Lung (tissue), 11 donors: ENCODE measurements at regions not wholly inside any gene's neighbourhood (a gene's known extent, or its start where the extent isn't known, plus 50 kb on each side); places are given as distances from the start of the nearest gene placed in this dataset.

Source experiments
- ATAC-seq: fragments of 200-7000 bp; cut with Tn5 transposase; one replicate; pipeline ENCODE4 v1.9.1; 2020; ENCODE audit warnings: moderate number of reproducible peaks; ENCODE audit not compliant: insufficient read depth, low FRiP score
- DNase-seq, 3 donors: peaks; one replicate each; pipeline ENCODE4 v3.0.0-alpha.2; 2013 to 2017
- H3K27ac ChIP-seq, 2 donors: one replicate each; pipeline ENCODE4 v1.5.1; 2013; ENCODE audit warnings: mild to moderate bottlenecking in 2 of 2, moderate library complexity in 2 of 2, control low read depth in 1 of 2, inconsistent platforms in 1 of 2, low read depth in 1 of 2, low read length in 1 of 2
- H3K27me3 ChIP-seq, 3 donors: one replicate each; pipeline ENCODE4 v1.5.1; 2013; ENCODE audit warnings: low read length in 2 of 3; ENCODE audit not compliant: control insufficient read depth in 3 of 3, insufficient read depth in 3 of 3
- H3K36me3 ChIP-seq, 4 donors: one replicate each; pipeline ENCODE4 v1.5.1; 2013; ENCODE audit warnings: low read length in 4 of 4, mild to moderate bottlenecking in 1 of 4, moderate library complexity in 1 of 4; ENCODE audit not compliant: control insufficient read depth in 4 of 4, insufficient read depth in 4 of 4
- H3K4me1 ChIP-seq, 5 donors: one replicate each; pipeline ENCODE4 v1.5.1; 2013; ENCODE audit warnings: low read length in 5 of 5, mild to moderate bottlenecking in 2 of 5, moderate library complexity in 1 of 5; ENCODE audit not compliant: control insufficient read depth in 5 of 5, insufficient read depth in 5 of 5
- H3K4me3 ChIP-seq: one replicate; pipeline ENCODE4 v1.5.1; 2013; ENCODE audit warnings: mild to moderate bottlenecking, control low read depth, moderate library complexity
- H3K9ac ChIP-seq, 2 donors: one replicate each; pipeline ENCODE4 v1.5.1; 2013; ENCODE audit warnings: low read length in 2 of 2, control low read depth in 1 of 2; ENCODE audit not compliant: insufficient read depth in 1 of 2
- H3K9me3 ChIP-seq, 4 donors: one replicate each; pipeline ENCODE4 v1.5.1; 2013; ENCODE audit warnings: low read length in 3 of 4, mild to moderate bottlenecking in 1 of 4, moderate library complexity in 1 of 4; ENCODE audit not compliant: control insufficient read depth in 4 of 4, insufficient read depth in 3 of 4
- WGBS, 2 donors: extraction: QIAGEN DNeasy Blood & Tissue Kit; methylation state at CpG; one replicate each; pipeline ENCODE4 v1.1.7; 2013; 5-methylcytosine and 5-hydroxymethylcytosine counted together
- TF ChIP-seq, protein P1 (sequence below): IDR thresholded peaks from 2 replicates; pipeline ENCODE4 v1.5.1; 2012; ENCODE audit warnings: mild to moderate bottlenecking; ENCODE audit errors: control extremely low read depth, extremely low read depth
- donor health status: control.
- donor health status: control.
- donor health status: Bipolar disorder and iron deficiency.
- donor health status: healthy.
- donor health status: DM: yes; HTN: yes; CAD: no.

DNA sequence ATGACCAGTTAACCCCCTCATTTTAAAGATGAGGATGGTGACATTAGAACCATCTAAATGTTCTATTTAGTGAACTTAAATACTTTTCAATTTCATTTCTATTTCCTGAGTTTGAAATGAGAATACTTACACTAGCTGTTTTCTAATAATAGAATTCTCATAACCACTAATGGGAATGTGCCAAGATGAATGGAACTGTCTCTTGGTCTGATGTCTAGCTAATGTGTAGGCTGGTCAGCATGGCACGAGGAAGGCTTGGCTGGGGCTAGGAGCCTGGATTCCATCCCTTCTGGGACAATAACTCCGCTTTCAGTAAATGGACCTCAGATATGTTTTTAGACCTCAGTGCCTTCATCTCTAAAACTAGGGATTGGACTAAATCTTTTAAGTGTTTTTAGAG lies 185.8 kb upstream of the NRP1 start:
- H3K9me3 ChIP-seq, result peaks cover 0 to 2% (median 0%) of the 10 kb centered on the region in 4 donors
- H3K4me3 ChIP-seq, result no peak overlapping the region
- DNase-seq (no peak), ATAC-seq (no peak)
- TF ChIP-seq, protein P1, sequence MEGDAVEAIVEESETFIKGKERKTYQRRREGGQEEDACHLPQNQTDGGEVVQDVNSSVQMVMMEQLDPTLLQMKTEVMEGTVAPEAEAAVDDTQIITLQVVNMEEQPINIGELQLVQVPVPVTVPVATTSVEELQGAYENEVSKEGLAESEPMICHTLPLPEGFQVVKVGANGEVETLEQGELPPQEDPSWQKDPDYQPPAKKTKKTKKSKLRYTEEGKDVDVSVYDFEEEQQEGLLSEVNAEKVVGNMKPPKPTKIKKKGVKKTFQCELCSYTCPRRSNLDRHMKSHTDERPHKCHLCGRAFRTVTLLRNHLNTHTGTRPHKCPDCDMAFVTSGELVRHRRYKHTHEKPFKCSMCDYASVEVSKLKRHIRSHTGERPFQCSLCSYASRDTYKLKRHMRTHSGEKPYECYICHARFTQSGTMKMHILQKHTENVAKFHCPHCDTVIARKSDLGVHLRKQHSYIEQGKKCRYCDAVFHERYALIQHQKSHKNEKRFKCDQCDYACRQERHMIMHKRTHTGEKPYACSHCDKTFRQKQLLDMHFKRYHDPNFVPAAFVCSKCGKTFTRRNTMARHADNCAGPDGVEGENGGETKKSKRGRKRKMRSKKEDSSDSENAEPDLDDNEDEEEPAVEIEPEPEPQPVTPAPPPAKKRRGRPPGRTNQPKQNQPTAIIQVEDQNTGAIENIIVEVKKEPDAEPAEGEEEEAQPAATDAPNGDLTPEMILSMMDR, result no peak
- WGBS, 2 donors, result 84 to 91% methylated on average over 2 of the region's 2 CpGs
- H3K9ac ChIP-seq, result no peak overlapping the region
- H3K27me3 ChIP-seq, result no peaks in the 10 kb centered on the region
- no peak overlapping the region for H3K27ac ChIP-seq
- H3K4me1 ChIP-seq, result peaks cover 0 to 3% (median 0%) of the 10 kb centered on the region in 5 donors
- H3K36me3 ChIP-seq, result no peaks in the 10 kb centered on the region

DNA sequence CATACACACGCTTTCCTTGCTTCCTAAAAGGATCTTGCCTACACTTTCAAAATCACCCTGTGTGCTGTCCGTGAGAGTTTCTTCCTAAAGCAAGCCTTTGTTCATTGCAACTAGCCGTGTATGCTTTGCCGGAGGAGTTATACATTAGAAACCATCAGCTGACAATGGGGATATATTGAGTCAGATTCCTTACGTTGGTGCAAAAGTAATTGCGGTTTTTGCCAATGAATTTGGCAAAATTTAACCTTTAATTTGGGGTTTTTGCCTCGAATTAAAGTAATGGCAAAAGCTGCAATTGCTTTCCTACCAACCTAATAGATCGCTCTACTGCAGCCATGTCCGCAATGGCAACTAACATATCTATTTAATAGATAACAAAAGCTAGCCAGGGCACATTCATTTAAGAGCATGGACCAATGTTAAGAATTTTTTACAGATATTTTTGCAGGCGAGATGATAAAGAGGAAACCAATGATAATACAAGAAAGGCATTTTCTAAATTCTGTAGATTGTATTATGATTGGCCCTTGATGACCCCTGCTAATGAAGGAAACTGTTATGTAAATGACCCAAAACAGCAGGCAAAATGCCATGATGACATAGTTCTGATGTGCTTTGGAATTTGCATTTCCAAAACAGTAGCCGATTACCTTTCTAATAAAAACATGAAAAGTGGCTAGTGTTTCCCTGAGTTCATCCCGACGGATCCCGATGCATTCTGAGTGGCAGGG lies 184.8 kb upstream of the NRP1 start:
- H3K27ac ChIP-seq, result no peak overlapping the region
- H3K27me3 ChIP-seq, result no peaks in the 10 kb centered on the region
- DNase-seq (no peak), ATAC-seq (no peak)
- H3K9ac ChIP-seq, result no peak overlapping the region
- H3K36me3 ChIP-seq, result no peaks in the 10 kb centered on the region
- WGBS, 2 donors, result 76 to 80% methylated on average over 14 of the region's 14 CpGs
- peaks cover 0 to 3% (median 0%) of the 10 kb centered on the region in 5 donors for H3K4me1 ChIP-seq
- TF ChIP-seq, protein P1, result no peak
- peaks cover 0 to 2% (median 0%) of the 10 kb centered on the region in 4 donors for H3K9me3 ChIP-seq
- no peak overlapping the region for H3K4me3 ChIP-seq

- Histone ChIP-seq H3K27me3 (no peaks in the 10 kb centered on the region), H3K4me3 (no peak overlapping the region), H3K4me1 (peaks cover 0 to 11% (median 3%) of the 10 kb centered on the region in 5 donors), H3K9ac (no peak overlapping the region), H3K36me3 (no peaks in the 10 kb centered on the region), H3K9me3 (no peaks in the 10 kb centered on the region), H3K27ac (no peak overlapping the region)
- TF ChIP-seq, protein P1, result no peak
- DNase-seq, result no peak
- ATAC-seq, result no peak
- WGBS, 2 donors, result 59 to 90% methylated on average over 3 of the region's 3 CpGs
Measured at GRCh38 chr10:33510206-33510605, 175.7 kb upstream of the NRP1 start.
